H1 (cell line): ENCODE measurements at regions not wholly inside any gene's neighbourhood (a gene's known extent, or its start where the extent isn't known, plus 50 kb on each side); places are given as distances from the start of the nearest gene placed in this dataset.

ENCODE experiments used
- ATF3 ChIP-seq: IDR thresholded peaks from 2 replicates; pipeline ENCODE4 v1.6.1; 2011; ENCODE audit warnings: low read depth, mild to moderate bottlenecking, low read length; ENCODE audit not compliant: insufficient read depth
- CHD7 ChIP-seq: fragments of 300-600 bp; sonication (generic); IDR thresholded peaks from 2 replicates; pipeline ENCODE4 v1.7.1; 2012; ENCODE audit warnings: low read length, moderate library complexity, mild to moderate bottlenecking, inconsistent platforms; ENCODE audit not compliant: insufficient replicate concordance
- CTCF ChIP-seq, 3 experiments: IDR thresholded peaks; 1 replicate in 2 of 3; 2 replicates in 1 of 3; pipeline versions ENCODE4 v1.5.1 to v1.6.1; 2011; ENCODE audit warnings: low read length in 3 of 3, mild to moderate bottlenecking in 3 of 3, inconsistent platforms in 2 of 3, low read depth in 1 of 3, moderate library complexity in 1 of 3; ENCODE audit not compliant: insufficient read depth in 1 of 3; ENCODE audit errors: control extremely low read depth in 1 of 3
- SP4 ChIP-seq: IDR thresholded peaks from 2 replicates; pipeline ENCODE4 v1.6.1; 2012; ENCODE audit warnings: low read length, inconsistent platforms

- TF ChIP-seq CHD7, result no peak
- TF ChIP-seq ATF3, result no peak
- TF ChIP-seq SP4, result no peak
- no peak for TF ChIP-seq CTCF (IDR thresholded peaks at IDR 0.05; ENCODE audit: control extremely low read depth in 1 of 3, insufficient read depth in 1 of 3, low read depth in 1 of 3, low read length in 3 of 3)
These were observed 277.2 kb upstream of the HS6ST1 start (continued) for GRCh38 chr2:128595763-128596395.
